Cardiac septum (tissue), 1 donor: ENCODE measurements at regions not wholly inside any gene's neighbourhood (a gene's known extent, or its start where the extent isn't known, plus 50 kb on each side); places are given as distances from the start of the nearest gene placed in this dataset.
"Not testable (repeated sequence)": the region's sequence is repeated elsewhere in the genome, so short reads cannot be mapped to it uniquely, and the experiment has no call there.

ENCODE experiments used
- DNase-seq: peaks from one replicate; pipeline ENCODE4 v3.0.0-alpha.2; 2020; ENCODE audit warnings: low spot score
- intact Hi-C: fragments of 100-400 bp; cut with DNase I; formaldehyde crosslinking; loops from one replicate; pipeline ENCODE4 v1.14.0; 2022
- donor health status: DM: no; HTN: no; CAD: no.

DNA sequence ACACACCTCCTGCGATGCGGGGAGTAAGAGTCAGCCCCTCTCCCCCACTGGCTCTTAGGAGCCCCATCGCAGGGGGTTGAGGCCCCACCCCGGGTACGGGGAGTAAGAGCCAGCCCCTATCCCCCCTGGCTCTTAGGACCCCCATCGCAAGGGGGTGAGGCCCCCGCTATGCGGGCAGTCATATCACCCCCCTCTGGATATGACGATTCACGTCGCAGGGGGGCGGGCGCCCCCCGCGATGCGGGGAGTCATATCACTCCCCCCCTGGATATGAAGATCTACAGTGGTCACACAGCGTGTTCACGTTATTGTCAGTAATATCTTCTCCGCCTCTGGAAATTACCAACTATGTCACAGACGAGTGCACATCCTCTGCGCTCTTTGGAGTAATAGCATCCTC, 61.1 kb downstream of the DEFB131A start:
- DNase-seq, intact Hi-C loops: not testable (repeated sequence)

DNA sequence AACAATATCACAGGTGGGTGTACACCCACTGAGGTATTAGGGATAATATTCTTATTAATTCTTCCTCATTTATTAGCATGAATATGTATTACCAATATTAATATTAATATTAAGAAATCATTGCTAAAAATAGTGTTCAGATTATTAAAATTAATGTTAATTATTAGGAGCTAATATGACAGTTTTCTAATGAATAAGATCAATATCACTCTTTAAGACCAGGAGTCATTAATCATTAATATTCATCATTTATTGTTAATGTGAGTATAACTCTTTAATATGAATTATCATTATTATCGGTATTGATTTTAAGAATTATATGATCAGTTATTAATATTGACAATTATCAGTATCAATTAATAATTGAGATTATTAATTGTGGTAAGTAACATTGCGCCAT, 62.5 kb downstream of the DEFB131A start:
- intact Hi-C loops, DNase-seq: not testable (repeated sequence)

DNA sequence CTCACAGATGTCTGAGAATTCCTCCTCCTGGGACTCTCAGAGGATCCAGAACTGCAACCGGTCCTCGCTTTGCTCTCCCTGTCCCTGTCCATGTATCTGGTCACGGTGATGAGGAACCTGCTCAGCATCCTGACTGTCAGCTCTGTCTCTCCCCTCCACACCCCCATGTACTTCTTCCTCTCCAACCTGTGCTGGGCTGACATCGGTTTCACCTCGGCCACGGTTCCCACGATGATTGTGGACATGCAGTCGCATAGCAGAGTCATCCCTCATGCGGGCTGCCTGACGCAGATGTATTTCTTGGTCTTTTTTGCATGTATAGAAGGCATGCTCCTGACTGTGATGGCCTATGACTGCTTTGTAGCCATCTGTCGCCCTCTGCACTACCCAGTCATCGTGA, 68.7 kb downstream of the DEFB131A start:
- DNase-seq, intact Hi-C loops: not testable (repeated sequence)

DNA sequence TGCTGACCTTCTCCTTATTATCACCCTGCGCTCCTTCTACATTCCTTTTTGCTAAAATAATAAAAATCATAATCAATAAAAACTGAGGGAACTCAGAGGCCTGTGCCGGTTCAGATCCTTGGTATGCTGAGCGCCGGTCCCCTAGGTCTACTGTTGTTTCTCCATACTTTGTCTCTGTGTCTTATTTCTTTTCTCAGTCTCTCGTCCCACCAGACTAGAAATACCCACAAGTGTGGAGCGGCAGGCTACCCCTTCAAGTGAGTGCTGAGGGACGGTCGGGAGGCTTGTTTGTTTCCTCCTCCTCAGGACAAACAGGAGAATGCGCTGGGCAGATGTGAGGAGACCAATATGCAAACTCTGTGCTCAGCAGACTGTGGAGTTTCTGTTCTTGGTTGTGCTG, 75.4 kb downstream of the DEFB131A start:
- intact Hi-C loops, DNase-seq: not testable (repeated sequence)

DNA sequence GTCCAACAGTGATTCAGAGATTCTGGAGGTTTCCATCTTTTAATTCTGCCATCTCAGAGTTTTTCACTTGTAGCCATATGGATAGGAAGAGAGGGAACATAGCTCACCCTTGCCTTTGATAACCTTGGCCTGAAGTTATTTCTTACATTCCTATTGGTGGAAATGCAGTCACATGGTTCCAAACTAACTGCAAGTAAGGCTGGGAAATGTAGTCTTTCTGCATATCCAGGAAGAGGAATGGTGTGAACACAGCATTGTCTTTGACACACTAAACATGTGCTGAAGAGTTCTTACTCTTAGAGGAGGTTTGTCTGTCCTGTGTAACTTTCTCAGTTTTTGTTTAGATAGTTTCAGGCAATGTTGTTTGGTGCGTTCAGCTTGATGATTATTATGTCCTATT, 78.7 kb downstream of the DEFB131A start:
- intact Hi-C loops, DNase-seq: not testable (repeated sequence)

DNA sequence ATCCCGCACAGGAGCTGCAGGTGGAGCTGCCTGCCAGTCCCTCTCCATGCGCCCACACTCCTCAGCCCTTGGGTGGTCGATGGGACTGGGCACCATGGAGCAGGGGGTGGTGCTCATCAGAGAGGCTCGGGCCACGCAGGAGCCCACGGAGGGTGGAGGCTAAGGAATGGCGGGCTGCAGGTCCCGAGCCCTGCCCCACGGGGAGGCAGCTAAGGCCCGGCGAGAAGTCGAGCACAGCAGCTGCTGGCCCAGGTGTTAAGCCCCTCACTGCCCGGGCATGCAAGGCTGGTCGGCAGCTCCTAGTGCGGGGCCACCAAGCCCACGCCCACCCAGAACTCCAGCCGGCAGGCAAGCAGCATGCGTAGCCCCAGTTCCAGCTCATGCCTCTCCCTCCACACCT, 80.2 kb downstream of the DEFB131A start:
- intact Hi-C loops, DNase-seq: not testable (repeated sequence)

DNA sequence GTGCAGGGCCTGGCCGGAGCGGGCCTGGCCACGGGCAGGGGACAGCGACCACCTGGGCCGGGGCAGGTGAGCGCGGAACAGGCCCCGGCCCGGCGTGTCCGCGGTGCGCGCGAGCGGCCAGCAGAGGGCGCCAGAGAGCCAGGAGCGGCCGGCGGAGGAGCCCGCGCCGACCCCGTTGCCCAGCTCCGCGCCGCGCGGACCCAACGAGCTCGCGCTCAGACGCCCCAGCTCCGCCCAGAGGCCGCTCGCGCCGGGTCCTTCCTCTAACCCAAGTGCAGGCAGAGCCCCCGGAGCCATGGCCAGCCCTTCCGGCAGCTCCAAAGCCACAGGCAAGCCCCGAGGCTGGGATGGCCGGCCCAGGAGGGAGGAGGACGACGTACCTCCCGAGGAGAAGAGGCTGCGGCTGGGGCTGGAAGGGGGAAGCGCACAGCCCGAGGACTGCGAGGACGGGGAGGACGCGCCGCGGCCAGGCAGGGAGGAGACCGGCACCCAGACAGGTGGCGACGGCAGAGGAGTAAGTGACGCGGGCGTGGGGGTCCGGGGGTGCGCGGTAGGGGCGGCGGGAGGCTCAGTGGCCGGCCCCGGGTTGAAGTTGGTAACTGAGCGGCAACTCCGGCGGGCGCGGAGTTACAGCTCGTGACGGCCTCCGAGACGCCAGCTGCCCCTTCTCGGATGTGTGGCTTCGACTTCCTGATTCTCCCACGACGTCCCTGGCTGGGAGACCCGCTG, 88.1 kb downstream of the DEFB131A start:
- intact Hi-C loops = loop anchor here (5.0 kb wide), 1 partner anchor 125 kb away; no protein-coding TSS in a partner anchor
- DNase-seq = peak; percentile 81

DNA sequence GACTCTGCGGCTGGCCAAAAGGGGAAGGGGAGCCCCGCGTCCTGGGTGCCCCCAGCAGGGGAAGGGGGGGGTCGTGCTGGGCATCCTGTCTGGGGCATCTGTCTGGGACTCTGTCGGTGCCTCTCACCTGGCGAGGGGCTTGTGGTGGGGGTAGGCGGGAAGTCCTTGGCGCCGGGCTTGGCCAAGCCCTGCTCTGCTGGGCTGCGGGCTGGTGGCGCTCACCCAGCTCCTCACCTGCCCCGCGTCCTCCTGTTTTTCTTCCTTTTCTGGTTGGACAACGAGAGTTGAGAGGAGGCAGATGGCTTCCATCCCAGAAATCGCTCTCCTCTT, 88.6 kb downstream of the DEFB131A start:
- DNase-seq = not testable (repeated sequence)
- intact Hi-C loops = loop anchor here (5.0 kb wide), 1 partner anchor 124 kb away; no protein-coding TSS in a partner anchor

DNA sequence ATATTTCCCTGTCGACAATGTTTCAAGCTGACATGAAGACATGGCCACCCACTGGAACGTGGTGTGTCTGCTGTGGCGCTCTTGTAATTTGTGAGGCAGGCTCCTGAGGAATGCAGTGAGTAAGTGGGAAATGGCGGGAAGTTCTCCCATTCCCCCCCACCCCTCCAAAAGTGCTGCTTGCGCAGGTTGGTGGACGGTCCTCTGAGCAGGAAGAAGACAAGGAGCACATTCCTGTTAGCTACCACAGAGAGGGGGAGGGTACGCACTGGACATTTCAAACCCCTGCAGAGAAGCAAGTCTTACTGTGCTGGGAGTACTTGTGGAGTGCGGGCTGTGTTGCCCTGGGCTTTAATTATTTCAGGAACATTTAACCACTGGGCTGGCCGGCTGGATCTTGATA, 92.9 kb downstream of the DEFB131A start:
- intact Hi-C loops, DNase-seq: not testable (repeated sequence)

DNA sequence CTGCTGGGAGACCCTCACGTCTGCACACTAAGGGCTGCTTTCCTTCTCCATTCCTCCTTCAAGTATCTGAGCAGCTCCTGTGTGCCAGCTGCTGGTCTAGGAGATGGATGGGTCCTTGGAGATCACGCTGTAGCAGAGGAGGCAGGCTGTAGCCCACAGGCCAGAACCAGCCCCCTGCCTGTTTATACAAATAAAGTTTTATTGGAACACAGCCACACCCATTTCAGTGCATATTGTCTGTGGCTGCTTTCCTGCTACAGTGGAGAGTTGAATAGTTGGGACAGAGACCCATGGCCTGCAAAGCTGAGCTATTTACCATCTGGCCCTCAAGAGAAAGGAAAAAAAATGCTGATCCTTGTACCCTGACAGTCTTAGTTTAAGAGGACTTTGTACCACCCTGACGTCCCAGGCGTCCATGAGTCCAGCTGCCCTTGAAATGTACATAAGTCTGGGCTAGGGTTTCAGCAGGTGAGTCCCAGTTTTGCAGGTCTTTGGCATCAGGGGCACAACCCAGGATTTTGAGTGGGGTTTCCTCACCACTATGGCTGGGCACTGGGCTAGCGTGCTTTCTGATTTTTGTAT, 95.8 kb downstream of the DEFB131A start:
- DNase-seq, intact Hi-C loops: not testable (repeated sequence)

DNA sequence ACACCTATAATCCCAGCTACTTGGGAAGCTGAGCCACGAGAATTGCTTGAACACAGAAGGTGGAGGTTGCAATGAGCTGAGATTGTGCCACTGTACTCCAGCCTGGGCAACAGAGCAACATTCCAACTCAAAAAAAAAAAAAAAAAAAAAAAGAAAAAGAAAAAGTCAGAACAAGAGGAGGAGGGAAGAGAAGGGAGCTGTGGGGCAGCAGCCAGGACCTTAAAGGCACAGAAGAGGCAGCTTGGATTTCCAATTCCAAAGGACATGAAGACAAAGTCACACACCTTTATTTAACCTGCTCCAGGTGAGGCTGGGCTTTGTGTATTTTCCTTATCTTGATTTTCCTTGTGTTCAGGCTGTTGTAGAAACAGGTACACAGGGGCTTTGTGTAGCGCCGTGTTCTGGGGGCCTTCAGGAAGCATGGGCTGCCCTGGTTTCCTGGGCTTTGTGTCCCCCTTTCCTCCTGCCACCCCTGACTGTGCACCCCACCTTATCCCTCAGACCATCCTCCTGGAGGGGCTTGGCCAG, 97.2 kb downstream of the DEFB131A start:
- DNase-seq, intact Hi-C loops: not testable (repeated sequence)

DNA sequence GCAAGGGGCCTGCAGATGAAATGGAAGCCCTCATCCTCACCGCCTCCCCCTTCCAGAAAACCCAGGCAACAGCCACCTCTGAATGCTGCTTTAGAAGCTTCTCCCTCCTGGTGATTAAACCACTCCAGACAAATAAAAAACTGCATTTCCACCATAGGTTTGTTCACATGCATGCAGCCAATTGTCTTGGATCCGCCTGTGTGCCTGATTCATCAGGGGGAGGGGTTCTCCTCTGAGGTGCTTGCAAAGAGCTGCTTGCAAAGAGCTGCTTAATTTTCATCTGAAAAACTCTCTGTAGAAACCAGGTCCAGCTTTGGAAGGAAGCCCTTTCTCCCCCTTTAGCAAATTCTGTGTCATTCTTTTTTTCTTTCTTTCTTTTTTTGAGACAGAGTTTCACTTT, 100.6 kb downstream of the DEFB131A start:
- DNase-seq, intact Hi-C loops: not testable (repeated sequence)

DNA sequence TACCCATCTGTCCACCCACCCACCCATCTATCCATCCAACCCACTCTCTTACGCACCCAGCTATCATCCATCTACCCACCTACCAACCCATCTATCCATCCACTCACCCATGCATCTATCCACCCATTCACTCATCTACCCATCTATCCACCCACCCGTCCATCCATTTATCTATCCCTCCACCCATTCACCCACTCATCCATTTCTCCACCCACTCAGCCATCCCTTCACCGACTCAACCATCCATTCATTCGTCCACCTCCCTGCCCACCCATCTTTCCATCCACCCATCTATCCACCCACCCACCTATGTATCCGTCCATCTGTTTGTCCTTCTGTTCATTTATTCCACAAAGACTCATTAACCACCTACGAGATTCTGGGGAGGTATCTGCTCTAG, 103.3 kb downstream of the DEFB131A start:
- DNase-seq, intact Hi-C loops: not testable (repeated sequence)

DNA sequence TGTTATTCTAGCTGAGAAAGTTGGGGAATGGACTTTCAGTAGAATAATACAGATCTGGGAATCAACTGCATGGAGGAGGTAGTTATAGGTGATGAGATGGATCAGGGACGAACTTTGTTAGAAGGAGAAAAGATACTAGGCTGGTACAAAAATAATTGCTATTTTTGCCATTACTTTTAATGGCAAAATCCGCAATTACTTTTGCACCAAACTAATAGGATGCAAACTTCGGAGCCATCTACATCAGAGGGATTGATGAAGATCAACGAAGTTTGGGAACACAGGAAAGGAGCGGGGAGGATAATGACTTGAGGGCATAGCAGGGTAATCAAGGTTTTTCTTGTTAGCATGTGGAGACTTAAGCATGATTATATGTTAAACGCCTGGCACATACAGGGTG, 111.9 kb downstream of the DEFB131A start:
- DNase-seq, intact Hi-C loops: not testable (repeated sequence)

DNA sequence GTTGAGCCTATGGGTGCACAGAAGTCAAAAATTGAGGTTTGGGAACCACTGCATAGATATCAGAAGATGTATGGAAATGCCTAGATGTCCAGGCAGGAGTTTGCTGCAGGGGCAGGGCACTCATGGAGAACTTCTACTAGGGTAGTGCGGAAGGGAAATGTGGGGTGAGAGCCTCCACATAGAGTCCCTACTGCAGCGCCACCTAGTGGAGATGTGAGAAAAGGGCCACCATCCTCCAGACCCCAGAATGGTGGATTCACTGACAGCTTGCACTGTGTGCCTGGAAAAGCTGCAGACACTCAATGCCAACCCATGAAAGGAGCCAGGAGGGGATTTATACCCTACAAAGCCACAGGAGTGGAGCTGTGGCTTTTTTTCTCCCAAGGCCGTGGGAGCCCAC, 133.7 kb downstream of the DEFB131A start:
- intact Hi-C loops, DNase-seq: not testable (repeated sequence)

DNA sequence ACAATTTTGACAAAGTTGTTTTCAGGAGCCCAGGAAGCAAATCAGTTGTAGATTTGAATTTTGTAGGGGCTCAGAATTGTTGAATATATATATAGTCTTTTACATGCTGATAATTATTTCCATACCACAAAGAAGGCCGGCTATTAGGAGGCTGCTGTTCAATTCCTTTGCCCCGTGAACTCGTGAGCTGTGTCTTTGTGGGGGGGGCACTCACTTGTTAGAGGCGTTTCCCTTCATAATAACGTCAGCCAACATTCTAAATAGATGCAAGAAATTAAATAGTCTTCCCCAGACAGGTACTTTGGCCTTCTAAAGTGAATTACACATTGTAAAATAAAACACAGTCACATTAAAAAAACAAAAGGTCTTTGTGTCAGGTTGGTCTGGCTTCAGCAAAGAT, 138.7 kb downstream of the DEFB131A start:
- intact Hi-C loops, DNase-seq: not testable (repeated sequence)

DNA sequence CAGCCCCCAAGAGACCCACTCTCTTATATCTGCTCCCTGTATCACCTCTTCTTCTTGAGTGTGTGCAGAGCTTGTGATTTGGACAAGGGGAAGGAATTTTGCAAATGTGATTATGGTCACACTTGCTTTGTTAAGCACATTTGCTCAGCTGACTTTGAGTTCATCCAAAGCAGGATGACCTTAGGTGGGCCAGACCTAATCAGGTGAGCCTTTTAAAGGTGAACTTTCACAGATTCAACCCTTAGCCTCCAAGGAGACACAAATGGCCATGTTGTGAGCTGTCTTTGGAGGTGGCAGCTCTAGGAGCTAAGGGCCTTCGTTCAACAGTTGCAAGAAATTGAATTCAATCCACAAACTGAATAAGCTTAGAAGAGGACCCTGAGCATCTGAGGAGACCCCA, 147.8 kb downstream of the DEFB131A start:
- intact Hi-C loops = no loop called here
- no peak for DNase-seq

DNA sequence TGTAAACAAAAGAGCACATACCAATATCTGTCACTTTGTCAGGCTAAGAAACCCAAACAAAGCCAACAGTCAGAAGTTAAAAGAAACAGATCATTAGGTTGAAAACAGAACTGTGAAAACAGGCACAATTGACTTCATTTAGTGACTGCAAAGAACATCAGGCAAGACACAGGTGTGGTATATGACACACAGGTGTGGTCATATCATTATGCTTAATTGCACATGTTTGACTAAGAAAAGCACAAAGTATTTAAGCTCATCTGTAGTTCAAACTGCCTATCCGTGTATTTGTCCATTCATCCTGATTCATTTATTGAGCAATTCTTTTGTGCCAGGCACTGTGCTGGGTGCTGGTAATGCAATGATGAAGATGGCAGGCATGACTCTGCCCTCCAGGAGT, 150.7 kb downstream of the DEFB131A start:
- intact Hi-C loops = no loop called here

DNA sequence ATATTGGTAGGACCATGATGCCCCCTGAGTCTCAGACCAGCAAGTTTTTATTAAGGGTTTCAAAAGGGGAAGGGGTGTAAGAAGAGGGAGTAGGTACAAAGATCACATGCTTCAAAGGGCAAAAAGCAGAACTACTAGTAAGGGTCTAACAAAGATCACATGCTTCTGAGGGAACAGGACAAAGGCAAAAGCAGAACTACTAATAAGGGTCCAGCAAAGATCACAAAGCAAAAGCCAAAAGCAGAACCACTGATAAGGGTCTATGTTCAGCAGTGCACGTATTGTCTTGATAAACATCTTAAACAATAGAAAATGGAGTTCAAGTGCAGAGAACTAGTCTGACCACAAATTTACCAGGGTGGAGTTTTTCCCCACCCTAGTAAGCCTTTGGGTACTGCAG, 151.3 kb downstream of the DEFB131A start:
- DNase-seq, intact Hi-C loops: not testable (repeated sequence)

More for the DNA sequence above, 150.7 kb downstream of the DEFB131A start:
- DNase-seq = no peak

DNA sequence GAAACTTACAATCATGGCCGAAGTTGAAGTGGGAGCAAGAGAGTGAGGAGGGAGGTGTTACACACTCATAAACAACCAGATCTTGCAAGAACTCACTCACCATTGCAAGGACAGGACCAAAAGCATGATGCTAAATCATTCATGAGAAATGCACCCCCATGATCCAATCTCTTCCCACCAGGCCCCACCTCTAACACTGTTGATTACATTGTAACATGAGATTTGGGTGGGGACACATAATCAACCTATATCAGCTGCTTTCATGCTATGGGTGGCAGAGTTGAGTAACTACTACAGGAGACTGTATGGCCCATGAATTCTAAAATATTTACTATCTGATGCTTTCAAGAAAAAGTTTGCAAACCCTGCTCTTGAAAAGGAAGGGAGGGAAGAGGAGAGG, 155.1 kb downstream of the DEFB131A start:
- intact Hi-C loops = no loop called here

DNA sequence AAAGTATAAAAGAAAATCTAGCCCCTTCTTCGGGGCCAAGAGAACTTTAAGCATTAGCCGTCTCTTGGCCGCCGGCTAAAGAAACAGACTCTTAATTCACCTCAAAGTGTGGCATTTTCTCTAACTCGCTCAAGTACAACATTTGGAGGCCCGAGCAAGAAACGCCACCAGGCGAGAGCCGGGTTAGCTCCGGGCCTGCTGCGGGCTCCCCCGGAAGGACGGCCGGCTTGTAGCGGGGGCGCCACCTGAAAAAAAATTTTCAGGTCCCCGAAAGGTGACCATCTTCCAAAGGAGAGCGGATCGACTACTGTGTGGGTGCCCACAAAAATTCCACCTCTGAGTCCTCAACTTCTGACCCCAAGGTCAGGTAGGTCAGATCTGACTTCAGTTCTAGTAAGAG, 156.0 kb downstream of the DEFB131A start:
- DNase-seq = no peak
- intact Hi-C loops = no loop called here

More for the DNA sequence above, 155.1 kb downstream of the DEFB131A start:
- no peak for DNase-seq
